ENCODE measurements at regions not wholly inside any gene's neighbourhood (a gene's known extent, or its start where the extent isn't known, plus 50 kb on each side); places are given as distances from the start of the nearest gene placed in this dataset.

DNA sequence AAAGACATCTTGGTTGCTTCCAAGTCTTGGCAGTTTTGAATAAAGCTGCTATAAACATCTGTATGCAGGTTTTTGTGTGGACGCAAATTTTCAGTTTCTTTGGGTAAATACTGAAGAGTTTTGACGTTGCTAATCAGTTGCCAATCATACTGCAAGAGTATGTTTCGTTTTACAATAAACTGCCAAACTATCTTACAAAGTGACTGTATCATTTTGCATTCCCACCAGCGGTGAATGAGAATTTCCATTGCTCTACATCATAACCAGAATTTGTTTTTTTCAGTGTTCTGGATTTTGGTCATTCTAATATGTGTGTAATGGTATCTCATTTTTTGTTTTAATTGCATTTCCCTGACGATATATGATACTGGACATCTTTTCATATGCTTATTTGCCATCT lies 190.8 kb upstream of the PARP11 start:
- Histone ChIP-seq H3K4me2 (ENCODE audit: low read length) (no peak overlapping the region), H3K4me1 (ENCODE audit: control insufficient read depth in 1 of 2, insufficient read depth in 2 of 2, low read length in 2 of 2) (no peaks in the 10 kb centered on the region), H3K36me3 (ENCODE audit: control insufficient read depth in 1 of 2, insufficient read depth in 2 of 2, low read length in 2 of 2) (no peaks in the 10 kb centered on the region), H3K9ac (ENCODE audit: low read length) (no peak overlapping the region), H3K79me2 (ENCODE audit: insufficient read depth, low read length) (no peaks in the 10 kb centered on the region), H2AFZ (ENCODE audit: low read depth, low read length, poor library complexity, severe bottlenecking) (no peak overlapping the region), H3K9me2 (ENCODE audit: insufficient read depth) (no peaks in the 10 kb centered on the region), H3K27me3 (ENCODE audit: insufficient read depth, low read length) (peaks cover 69% of the 10 kb centered on the region), H3K9me3 (ENCODE audit: control insufficient read depth in 1 of 2, insufficient read depth in 1 of 2, low read depth in 1 of 2, low read length in 2 of 2) (no peaks in the 10 kb centered on the region), H3K27ac (ENCODE audit: low read depth, low read length) (no peak overlapping the region), H3K4me3 (replicated peaks in 1 of 2; ENCODE audit: low read depth in 1 of 2, low read length in 2 of 2) (no peak overlapping the region), H4K20me1 (ENCODE audit: insufficient read depth) (no peaks in the 10 kb centered on the region; the same call in 1 of the 2 replicates)
- DNase-seq (ENCODE audit: low read depth, low spot score) = no peak
- BruUV-seq (replicated peaks) = no TSS peak
- POLR2A ChIA-PET = no interaction called here
- TF ChIP-seq YY1 (IDR thresholded peaks at IDR 0.05; ENCODE audit: extremely low read depth, insufficient replicate concordance, low read depth, low read length) (no peak), JUND (IDR thresholded peaks at IDR 0.05) (no peak), EGR1 (IDR thresholded peaks at IDR 0.05; ENCODE audit: low read depth) (no peak), SIN3A (IDR thresholded peaks at IDR 0.05; ENCODE audit: low read depth) (no peak), ELF1 (IDR thresholded peaks at IDR 0.05; ENCODE audit: borderline replicate concordance, low read depth) (no peak), ZFX (IDR thresholded peaks at IDR 0.05) (no peak), CEBPB (IDR thresholded peaks at IDR 0.05; ENCODE audit: low read depth) (no peak), RAD21 (IDR thresholded peaks at IDR 0.05; ENCODE audit: low read depth) (no peak)
- TF ChIP-seq, protein P1, sequence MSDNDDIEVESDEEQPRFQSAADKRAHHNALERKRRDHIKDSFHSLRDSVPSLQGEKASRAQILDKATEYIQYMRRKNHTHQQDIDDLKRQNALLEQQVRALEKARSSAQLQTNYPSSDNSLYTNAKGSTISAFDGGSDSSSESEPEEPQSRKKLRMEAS (IDR thresholded peaks at IDR 0.05) = no peak
- TF ChIP-seq, protein P2, sequence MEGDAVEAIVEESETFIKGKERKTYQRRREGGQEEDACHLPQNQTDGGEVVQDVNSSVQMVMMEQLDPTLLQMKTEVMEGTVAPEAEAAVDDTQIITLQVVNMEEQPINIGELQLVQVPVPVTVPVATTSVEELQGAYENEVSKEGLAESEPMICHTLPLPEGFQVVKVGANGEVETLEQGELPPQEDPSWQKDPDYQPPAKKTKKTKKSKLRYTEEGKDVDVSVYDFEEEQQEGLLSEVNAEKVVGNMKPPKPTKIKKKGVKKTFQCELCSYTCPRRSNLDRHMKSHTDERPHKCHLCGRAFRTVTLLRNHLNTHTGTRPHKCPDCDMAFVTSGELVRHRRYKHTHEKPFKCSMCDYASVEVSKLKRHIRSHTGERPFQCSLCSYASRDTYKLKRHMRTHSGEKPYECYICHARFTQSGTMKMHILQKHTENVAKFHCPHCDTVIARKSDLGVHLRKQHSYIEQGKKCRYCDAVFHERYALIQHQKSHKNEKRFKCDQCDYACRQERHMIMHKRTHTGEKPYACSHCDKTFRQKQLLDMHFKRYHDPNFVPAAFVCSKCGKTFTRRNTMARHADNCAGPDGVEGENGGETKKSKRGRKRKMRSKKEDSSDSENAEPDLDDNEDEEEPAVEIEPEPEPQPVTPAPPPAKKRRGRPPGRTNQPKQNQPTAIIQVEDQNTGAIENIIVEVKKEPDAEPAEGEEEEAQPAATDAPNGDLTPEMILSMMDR (IDR thresholded peaks at IDR 0.05 in 2 of 3, conservative IDR thresholded peaks at IDR 0.05 in 1 of 3; ENCODE audit: borderline replicate concordance in 1 of 3, insufficient read depth in 1 of 3, low read depth in 2 of 3, low read length in 2 of 3) = no peak
- TF ChIP-seq, protein P3, sequence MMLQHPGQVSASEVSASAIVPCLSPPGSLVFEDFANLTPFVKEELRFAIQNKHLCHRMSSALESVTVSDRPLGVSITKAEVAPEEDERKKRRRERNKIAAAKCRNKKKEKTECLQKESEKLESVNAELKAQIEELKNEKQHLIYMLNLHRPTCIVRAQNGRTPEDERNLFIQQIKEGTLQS (IDR thresholded peaks at IDR 0.05) = no peak
- TF ChIP-seq, protein P4, sequence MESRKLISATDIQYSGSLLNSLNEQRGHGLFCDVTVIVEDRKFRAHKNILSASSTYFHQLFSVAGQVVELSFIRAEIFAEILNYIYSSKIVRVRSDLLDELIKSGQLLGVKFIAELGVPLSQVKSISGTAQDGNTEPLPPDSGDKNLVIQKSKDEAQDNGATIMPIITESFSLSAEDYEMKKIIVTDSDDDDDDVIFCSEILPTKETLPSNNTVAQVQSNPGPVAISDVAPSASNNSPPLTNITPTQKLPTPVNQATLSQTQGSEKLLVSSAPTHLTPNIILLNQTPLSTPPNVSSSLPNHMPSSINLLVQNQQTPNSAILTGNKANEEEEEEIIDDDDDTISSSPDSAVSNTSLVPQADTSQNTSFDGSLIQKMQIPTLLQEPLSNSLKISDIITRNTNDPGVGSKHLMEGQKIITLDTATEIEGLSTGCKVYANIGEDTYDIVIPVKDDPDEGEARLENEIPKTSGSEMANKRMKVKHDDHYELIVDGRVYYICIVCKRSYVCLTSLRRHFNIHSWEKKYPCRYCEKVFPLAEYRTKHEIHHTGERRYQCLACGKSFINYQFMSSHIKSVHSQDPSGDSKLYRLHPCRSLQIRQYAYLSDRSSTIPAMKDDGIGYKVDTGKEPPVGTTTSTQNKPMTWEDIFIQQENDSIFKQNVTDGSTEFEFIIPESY (IDR thresholded peaks at IDR 0.05; ENCODE audit: extremely low read depth, insufficient replicate concordance, low read length) = no peak
- RAD21 ChIA-PET (ENCODE audit: low non-redundant PET in 1 of 2, low total read pairs in 2 of 2, uncharacterized antibody in 2 of 2, unreplicated experiment in 2 of 2) = no interaction called here
- intact Hi-C loops (cut with micrococcal nuclease) = no loop called here
- ATAC-seq = no peak
- CTCF ChIA-PET = no interaction called here

All from HCT116 (cell line).